T1000 (cell line): ENCODE measurements at regions not wholly inside any gene's neighbourhood (a gene's known extent, or its start where the extent isn't known, plus 50 kb on each side); places are given as distances from the start of the nearest gene placed in this dataset.
"Not testable (repeated sequence)": the region's sequence is repeated elsewhere in the genome, so short reads cannot be mapped to it uniquely, and the experiment has no call there.

Source experiments
- DNase-seq: peaks from one replicate; lab custom pipeline; 2025; ENCODE audit warnings: mixed read lengths; lab: John Stamatoyannopoulos, UW

GRCh38 chr10:53534428-53534827 lies 761.8 kb upstream of the MBL2 start:
- no peak for DNase-seq

GRCh38 chr10:53528974-53529373 lies 756.4 kb upstream of the MBL2 start:
- no peak for DNase-seq

DNA sequence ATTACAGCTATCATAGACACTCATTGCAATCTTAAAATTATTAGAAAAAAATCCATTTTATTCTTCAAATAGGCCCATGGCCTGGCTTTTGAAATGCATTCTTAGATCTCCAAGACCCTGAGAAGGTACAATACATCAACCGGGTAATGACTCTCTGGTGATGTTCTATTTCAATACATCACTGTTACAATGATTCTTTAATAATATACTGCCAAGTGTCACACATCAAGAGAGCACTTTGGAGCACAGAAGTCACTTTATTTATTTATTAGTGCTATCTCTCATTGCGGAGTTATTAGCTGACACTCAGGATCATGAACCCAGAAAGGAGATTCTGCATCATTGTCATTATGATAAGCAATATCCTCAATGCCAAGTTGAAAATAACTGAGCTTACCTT lies 748.5 kb upstream of the MBL2 start:
- DNase-seq: no peak

DNA sequence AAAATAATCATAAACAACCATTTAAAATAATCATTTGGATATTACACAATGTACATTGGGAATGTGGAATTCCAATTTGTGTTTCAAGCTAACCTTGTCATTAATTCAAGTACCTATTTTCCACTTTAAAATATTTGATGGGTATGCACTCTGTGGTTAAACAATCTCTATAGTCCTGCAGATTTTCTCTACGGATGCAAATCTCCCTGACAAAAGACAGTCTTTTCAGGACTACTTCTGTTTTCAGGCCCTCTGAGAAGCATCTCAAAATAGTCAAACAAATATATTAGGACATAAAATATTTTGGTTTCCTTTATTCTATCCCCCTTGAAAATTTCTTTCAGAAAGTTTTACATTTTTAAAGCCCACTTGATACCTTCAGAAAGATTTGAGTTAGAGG lies 735.6 kb upstream of the MBL2 start:
- DNase-seq: no peak

- DNase-seq: not testable (repeated sequence)
Measured at GRCh38 chr10:53504492-53504891, 731.9 kb upstream of the MBL2 start.

GRCh38 chr10:53491774-53492173 lies 719.2 kb upstream of the MBL2 start:
- no peak for DNase-seq

- no peak for DNase-seq
Measured at GRCh38 chr10:53490553-53490952, 718.0 kb upstream of the MBL2 start.

- DNase-seq: no peak
Measured at GRCh38 chr10:53489335-53490182, 717.0 kb upstream of the MBL2 start.

- no peak for DNase-seq
Measured at GRCh38 chr10:53487019-53487983, 714.7 kb upstream of the MBL2 start.

DNA sequence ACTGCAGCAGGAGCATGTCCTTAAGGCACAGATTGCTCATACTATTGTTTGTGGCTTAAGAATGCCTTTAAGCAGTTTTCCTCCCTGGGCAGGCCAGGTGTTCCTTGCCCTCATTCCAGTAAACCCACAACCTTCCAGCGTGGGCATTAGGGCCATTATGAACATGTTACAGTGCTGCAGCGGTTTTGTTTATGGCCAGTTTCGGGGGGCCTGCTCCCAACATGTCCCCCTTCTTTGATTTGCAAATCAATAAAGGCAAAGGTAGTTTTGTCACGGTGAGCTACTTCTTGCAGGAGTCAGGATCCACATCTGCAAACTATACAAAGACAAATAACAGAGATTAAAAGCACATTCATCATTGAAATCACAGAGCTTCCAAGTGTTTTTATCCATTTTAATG lies 712.8 kb upstream of the MBL2 start:
- not testable (repeated sequence) for DNase-seq

DNA sequence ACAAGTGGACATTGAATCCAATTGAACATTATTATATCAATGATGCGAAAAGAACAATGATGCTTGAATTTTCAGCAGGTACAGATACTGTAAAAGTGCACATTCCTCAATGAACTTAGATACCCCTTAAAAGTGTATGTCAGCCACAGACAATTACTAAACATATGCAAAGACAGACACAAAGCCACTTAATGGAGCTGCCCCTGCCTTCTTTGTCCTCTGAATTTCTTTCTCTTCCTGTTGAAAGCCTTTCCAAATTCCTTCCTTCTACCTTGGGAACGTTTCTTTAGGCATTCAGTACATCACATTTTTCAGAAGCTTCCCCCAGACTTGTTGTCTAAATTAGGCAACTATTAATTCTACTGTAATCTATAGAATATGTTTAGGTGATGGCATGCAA lies 706.8 kb upstream of the MBL2 start:
- DNase-seq: no peak

DNA sequence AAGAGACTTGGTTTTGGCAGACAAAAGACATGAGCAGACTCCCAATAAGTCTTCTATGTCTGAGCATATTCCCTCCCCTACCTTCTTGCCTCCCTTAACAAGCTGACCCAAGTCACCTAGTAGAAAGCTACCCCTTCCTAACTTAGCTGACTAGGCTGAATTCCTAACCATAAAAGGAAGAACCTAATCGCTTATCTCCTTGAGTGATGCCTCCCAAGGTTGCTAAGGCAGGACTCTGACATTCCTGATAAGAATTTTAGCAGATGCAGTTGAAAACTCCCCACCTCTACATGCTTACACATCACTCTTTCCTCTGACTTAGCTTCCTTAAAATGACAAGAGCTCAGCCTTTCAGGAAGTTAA lies 704.7 kb upstream of the MBL2 start:
- DNase-seq: no peak

DNA sequence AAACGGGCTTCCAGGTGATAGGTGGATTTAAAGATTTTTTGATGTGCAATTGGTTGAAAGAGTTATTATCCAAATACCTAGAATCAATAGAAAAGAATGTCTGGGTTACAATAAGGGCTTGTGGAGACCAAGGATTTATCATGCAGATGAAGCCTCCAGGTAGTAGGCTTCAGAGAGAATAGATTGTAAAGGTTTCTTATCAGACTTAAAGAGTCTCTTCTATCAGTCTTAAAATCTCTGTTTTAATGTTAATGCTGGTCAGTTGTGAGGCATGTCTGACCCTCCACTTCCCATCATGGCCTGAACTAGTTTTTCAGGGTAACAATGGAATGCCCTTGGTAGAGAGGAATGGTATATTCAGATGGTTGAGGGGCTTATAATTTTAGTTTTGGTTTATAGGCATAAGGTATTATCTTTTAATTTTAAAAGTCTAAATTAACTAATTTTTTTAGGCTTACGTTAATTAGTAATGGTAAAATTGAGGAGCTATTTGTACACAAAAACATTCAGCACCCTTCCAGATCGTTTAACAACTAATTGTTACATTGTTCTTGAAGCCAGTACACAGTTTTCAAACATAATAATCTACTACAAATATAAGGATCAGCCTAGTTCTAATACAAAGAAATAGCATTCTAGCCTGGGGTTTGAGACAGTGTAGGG lies 704.2 kb upstream of the MBL2 start:
- DNase-seq: no peak

DNA sequence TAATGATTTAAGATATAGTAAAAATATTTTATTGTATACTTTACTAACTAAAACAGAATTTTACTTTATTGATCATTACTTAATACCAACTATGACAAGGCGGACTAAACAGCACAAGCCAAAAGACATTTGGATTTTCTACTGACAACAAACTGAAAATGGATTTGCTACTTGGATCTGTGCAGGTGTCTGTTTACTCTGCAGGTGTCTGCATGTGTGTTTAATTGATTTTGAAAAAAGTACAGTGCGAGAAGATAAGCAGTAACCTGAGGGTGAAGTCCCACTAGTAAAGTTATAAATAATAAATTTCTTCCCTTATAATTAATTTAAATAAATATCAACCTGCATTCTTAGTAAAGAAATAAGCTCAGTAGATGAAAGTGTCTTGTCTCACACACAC lies 696.8 kb upstream of the MBL2 start:
- no peak for DNase-seq

GRCh38 chr10:53463539-53463938 lies 691.0 kb upstream of the MBL2 start:
- DNase-seq: no peak

DNA sequence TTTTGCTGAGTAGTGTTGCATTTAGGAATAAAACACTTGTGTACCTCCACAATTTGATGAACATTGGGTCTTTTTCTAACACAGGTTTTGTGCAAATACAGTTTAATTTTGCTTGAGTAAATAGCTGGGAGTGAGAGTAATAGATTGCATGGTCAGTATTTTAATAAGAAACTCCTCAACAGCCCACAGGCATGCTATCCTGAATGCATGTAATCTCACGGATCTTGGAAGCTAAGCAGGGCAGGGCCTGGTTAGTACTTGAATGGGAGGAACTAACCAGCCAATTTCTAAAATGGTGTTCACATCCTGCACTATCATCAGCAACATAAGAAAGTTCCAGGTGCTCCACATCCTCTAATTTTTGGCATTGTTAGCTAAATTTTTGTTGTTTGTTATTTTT lies 685.4 kb upstream of the MBL2 start:
- no peak for DNase-seq

GRCh38 chr10:53453196-53453595 lies 680.6 kb upstream of the MBL2 start:
- DNase-seq: no peak

- no peak for DNase-seq
Measured at GRCh38 chr10:53447576-53447975, 675.0 kb upstream of the MBL2 start.

- no peak for DNase-seq
Measured at GRCh38 chr10:53441843-53442242, 669.3 kb upstream of the MBL2 start.

GRCh38 chr10:53440601-53441000 lies 668.0 kb upstream of the MBL2 start:
- no peak for DNase-seq

DNA sequence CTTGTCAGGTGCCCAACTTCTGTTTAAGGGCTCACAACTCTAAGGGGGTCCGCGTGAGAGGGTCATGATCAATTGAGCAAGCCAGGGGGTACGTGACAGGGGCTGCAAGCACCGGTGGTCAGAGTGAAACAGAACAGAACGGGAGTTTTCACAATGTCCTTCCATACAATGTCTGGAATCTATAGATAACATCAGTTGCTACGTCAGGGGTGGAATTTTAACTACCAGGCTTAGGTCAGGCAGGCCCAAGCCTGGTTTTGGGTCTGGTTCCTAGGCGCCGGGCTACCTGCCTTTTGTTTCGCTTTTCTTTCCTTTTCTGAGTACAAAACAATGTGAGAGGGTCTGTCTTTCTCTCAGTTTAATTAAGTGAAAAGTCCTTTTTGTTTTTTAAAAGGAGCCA lies 666.5 kb upstream of the MBL2 start:
- DNase-seq: not testable (repeated sequence)

GRCh38 chr10:53434413-53434812 lies 661.8 kb upstream of the MBL2 start:
- DNase-seq: no peak

DNA sequence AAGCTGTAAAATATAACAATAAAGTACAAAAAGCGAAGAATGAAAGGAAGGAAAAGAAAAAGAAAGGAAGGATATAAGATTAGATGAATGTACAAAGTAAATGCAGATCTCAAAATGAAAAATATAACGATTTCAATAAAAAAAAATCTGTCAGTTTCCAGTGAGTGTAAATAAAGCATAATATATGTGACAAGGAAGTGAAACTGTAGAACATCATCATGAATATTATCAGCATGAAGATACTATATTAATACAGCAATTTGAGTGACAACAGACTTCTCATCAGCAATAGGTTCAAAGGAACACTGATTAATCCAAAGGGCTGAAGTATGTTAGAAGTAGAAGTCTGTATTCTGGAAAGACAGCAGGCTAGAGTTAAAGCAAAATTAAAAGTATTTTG lies 659.5 kb upstream of the MBL2 start:
- DNase-seq: no peak
